ENCODE measurements at regions not wholly inside any gene's neighbourhood (a gene's known extent, or its start where the extent isn't known, plus 50 kb on each side); places are given as distances from the start of the nearest gene placed in this dataset.

- DNase-seq = no peak
- TF ChIP-seq, protein P1, sequence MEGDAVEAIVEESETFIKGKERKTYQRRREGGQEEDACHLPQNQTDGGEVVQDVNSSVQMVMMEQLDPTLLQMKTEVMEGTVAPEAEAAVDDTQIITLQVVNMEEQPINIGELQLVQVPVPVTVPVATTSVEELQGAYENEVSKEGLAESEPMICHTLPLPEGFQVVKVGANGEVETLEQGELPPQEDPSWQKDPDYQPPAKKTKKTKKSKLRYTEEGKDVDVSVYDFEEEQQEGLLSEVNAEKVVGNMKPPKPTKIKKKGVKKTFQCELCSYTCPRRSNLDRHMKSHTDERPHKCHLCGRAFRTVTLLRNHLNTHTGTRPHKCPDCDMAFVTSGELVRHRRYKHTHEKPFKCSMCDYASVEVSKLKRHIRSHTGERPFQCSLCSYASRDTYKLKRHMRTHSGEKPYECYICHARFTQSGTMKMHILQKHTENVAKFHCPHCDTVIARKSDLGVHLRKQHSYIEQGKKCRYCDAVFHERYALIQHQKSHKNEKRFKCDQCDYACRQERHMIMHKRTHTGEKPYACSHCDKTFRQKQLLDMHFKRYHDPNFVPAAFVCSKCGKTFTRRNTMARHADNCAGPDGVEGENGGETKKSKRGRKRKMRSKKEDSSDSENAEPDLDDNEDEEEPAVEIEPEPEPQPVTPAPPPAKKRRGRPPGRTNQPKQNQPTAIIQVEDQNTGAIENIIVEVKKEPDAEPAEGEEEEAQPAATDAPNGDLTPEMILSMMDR (IDR thresholded peaks at IDR 0.05; ENCODE audit: insufficient read depth in 1 of 2, low read depth in 1 of 2, low read length in 1 of 2, severe bottlenecking in 1 of 2, unreplicated experiment in 1 of 2) = no peak
- BruUV-seq (replicated peaks) = no TSS peak
- H3K27me3 Mint-ChIP-seq (ENCODE audit: insufficient read depth, unreplicated experiment) = no peaks in the 10 kb centered on the region
- no peaks in the 10 kb centered on the region for H3K9me3 Mint-ChIP-seq (ENCODE audit: unreplicated experiment)
- H3K4me1 Mint-ChIP-seq (ENCODE audit: low read depth, unreplicated experiment) = no peaks in the 10 kb centered on the region
- CTCF ChIA-PET = no interaction called here
- intact Hi-C loops (cut with micrococcal nuclease; ENCODE audit: unreplicated experiment) = no loop called here
- Histone ChIP-seq H3K9me3 (no peaks in the 10 kb centered on the region), H3K36me3 (ENCODE audit: control insufficient read depth, insufficient read depth, low read length) (no peaks in the 10 kb centered on the region), H3K27me3 (replicated peaks; ENCODE audit: control insufficient read depth, insufficient read depth, low read length) (no peaks in the 10 kb centered on the region), H3K4me1 (no peaks in the 10 kb centered on the region), H3K4me3 (ENCODE audit: low read depth, low read length) (no peak overlapping the region)
- no peak overlapping the region for H3K4me3 Mint-ChIP-seq (ENCODE audit: unreplicated experiment)
- POLR2A ChIA-PET = no interaction called here
- no peaks in the 10 kb centered on the region for H3K36me3 Mint-ChIP-seq (ENCODE audit: insufficient read depth, unreplicated experiment)
- H3K27ac Mint-ChIP-seq (ENCODE audit: unreplicated experiment) = no peak overlapping the region
Measured at GRCh38 chr2:48131539-48132270, 182.8 kb upstream of the FOXN2 start.

- DNase-seq = no peak
- H3K36me3 Mint-ChIP-seq (ENCODE audit: insufficient read depth, unreplicated experiment) = no peaks in the 10 kb centered on the region
- no peaks in the 10 kb centered on the region for H3K9me3 ChIP-seq
- intact Hi-C loops (cut with micrococcal nuclease; ENCODE audit: unreplicated experiment) = no loop called here
- CTCF ChIA-PET = no interaction called here
- no peaks in the 10 kb centered on the region for H3K27me3 Mint-ChIP-seq (ENCODE audit: insufficient read depth, unreplicated experiment)
- no peaks in the 10 kb centered on the region for H3K9me3 Mint-ChIP-seq (ENCODE audit: unreplicated experiment)
- H3K4me3 Mint-ChIP-seq (ENCODE audit: unreplicated experiment) = no peak overlapping the region
- H3K4me1 ChIP-seq = no peaks in the 10 kb centered on the region
- BruUV-seq (replicated peaks) = no TSS peak
- POLR2A ChIA-PET = no interaction called here
- no peaks in the 10 kb centered on the region for H3K36me3 ChIP-seq (ENCODE audit: control insufficient read depth, insufficient read depth, low read length)
- TF ChIP-seq, protein P1 (IDR thresholded peaks at IDR 0.05; ENCODE audit: insufficient read depth in 1 of 2, low read depth in 1 of 2, low read length in 1 of 2, severe bottlenecking in 1 of 2, unreplicated experiment in 1 of 2) = no peak
- H3K27ac Mint-ChIP-seq (ENCODE audit: unreplicated experiment) = no peak overlapping the region
- H3K27me3 ChIP-seq (replicated peaks; ENCODE audit: control insufficient read depth, insufficient read depth, low read length) = no peaks in the 10 kb centered on the region
- no peak overlapping the region for H3K4me3 ChIP-seq (ENCODE audit: low read depth, low read length)
- no peaks in the 10 kb centered on the region for H3K4me1 Mint-ChIP-seq (ENCODE audit: low read depth, unreplicated experiment)
Measured at GRCh38 chr2:48132271-48132625, 182.2 kb upstream of the FOXN2 start.

GRCh38 chr2:48134704-48135103, 179.8 kb upstream of the FOXN2 start:
- TF ChIP-seq, protein P1 (IDR thresholded peaks at IDR 0.05; ENCODE audit: insufficient read depth in 1 of 2, low read depth in 1 of 2, low read length in 1 of 2, severe bottlenecking in 1 of 2, unreplicated experiment in 1 of 2) = no peak
- POLR2A ChIA-PET = no interaction called here
- no peaks in the 10 kb centered on the region for H3K36me3 ChIP-seq (ENCODE audit: control insufficient read depth, insufficient read depth, low read length)
- CTCF ChIA-PET = no interaction called here
- intact Hi-C loops (cut with micrococcal nuclease; ENCODE audit: unreplicated experiment) = no loop called here
- Mint-ChIP-seq H3K4me1 (ENCODE audit: low read depth, unreplicated experiment) (no peaks in the 10 kb centered on the region), H3K27me3 (ENCODE audit: insufficient read depth, unreplicated experiment) (no peaks in the 10 kb centered on the region), H3K36me3 (ENCODE audit: insufficient read depth, unreplicated experiment) (no peaks in the 10 kb centered on the region), H3K4me3 (ENCODE audit: unreplicated experiment) (no peak overlapping the region), H3K9me3 (ENCODE audit: unreplicated experiment) (no peaks in the 10 kb centered on the region), H3K27ac (ENCODE audit: unreplicated experiment) (no peak overlapping the region)
- H3K9me3 ChIP-seq = no peaks in the 10 kb centered on the region
- H3K4me1 ChIP-seq = no peaks in the 10 kb centered on the region
- no peak overlapping the region for H3K4me3 ChIP-seq (ENCODE audit: low read depth, low read length)
- no peaks in the 10 kb centered on the region for H3K27me3 ChIP-seq (replicated peaks; ENCODE audit: control insufficient read depth, insufficient read depth, low read length)
- DNase-seq = no peak
- BruUV-seq (replicated peaks) = no TSS peak

All from Caco-2 (cell line).